HG02678 (cell line): ENCODE measurements at regions not wholly inside any gene's neighbourhood (a gene's known extent, or its start where the extent isn't known, plus 50 kb on each side); places are given as distances from the start of the nearest gene placed in this dataset.

ENCODE experiments used
- ATAC-seq: cut with Tn5 transposase; IDR thresholded peaks from one replicate; pipeline ENCODE4 v1.9.1; 2021; ENCODE audit warnings: mild to moderate bottlenecking, moderate library complexity; ENCODE audit not compliant: unreplicated experiment

GRCh38 chr3:73772076-73772886, 147.5 kb upstream of the PDZRN3 start:
- ATAC-seq, result no peak

- no peak for ATAC-seq
Measured at GRCh38 chr3:73768524-73769308, 144.0 kb upstream of the PDZRN3 start.

GRCh38 chr3:73766599-73767381, 142.0 kb upstream of the PDZRN3 start:
- ATAC-seq, result no peak

GRCh38 chr3:73765878-73766545, 141.3 kb upstream of the PDZRN3 start:
- ATAC-seq, result no peak

GRCh38 chr3:73762855-73763254, 138.1 kb upstream of the PDZRN3 start:
- ATAC-seq, result no peak

- ATAC-seq, result no peak
Measured at GRCh38 chr3:73759297-73759711, 134.6 kb upstream of the PDZRN3 start.

GRCh38 chr3:73757536-73757935, 132.8 kb upstream of the PDZRN3 start:
- ATAC-seq, result no peak

GRCh38 chr3:73753985-73754384, 129.2 kb upstream of the PDZRN3 start:
- ATAC-seq, result no peak

- no peak for ATAC-seq
Measured at GRCh38 chr3:73752338-73752737, 127.6 kb upstream of the PDZRN3 start.

- no peak for ATAC-seq
Measured at GRCh38 chr3:73746623-73747022, 121.9 kb upstream of the PDZRN3 start.

GRCh38 chr3:73745526-73746191, 120.9 kb upstream of the PDZRN3 start:
- ATAC-seq, result no peak

- no peak for ATAC-seq
Measured at GRCh38 chr3:73743551-73743950, 118.8 kb upstream of the PDZRN3 start.

GRCh38 chr3:73739791-73740453, 115.2 kb upstream of the PDZRN3 start:
- no peak for ATAC-seq

- no peak for ATAC-seq
Measured at GRCh38 chr3:73738711-73739110, 114.0 kb upstream of the PDZRN3 start.

GRCh38 chr3:73734211-73735089, 109.7 kb upstream of the PDZRN3 start:
- ATAC-seq, result no peak

- no peak for ATAC-seq
Measured at GRCh38 chr3:73733746-73734145, 109.0 kb upstream of the PDZRN3 start.

- no peak for ATAC-seq
Measured at GRCh38 chr3:73729969-73730440, 105.3 kb upstream of the PDZRN3 start.

GRCh38 chr3:73727854-73728253, 103.1 kb upstream of the PDZRN3 start:
- no peak for ATAC-seq
